RWPE2 (cell line): ENCODE measurements at regions not wholly inside any gene's neighbourhood (a gene's known extent, or its start where the extent isn't known, plus 50 kb on each side); places are given as distances from the start of the nearest gene placed in this dataset.

Experiments used
- ATAC-seq: fragments of 200-7000 bp; cut with Tn5 transposase; 3 replicates; pipeline ENCODE4 v1.9.1; 2021; ENCODE audit warnings: low read depth
- DNase-seq: peaks from one replicate; pipeline ENCODE4 v3.0.0-alpha.2; 2020; ENCODE audit warnings: low spot score
- H3K27ac ChIP-seq: fragments of 450-650 bp; 2 replicates; pipeline ENCODE4 v1.5.1; 2017; ENCODE audit warnings: mild to moderate bottlenecking; ENCODE audit not compliant: poor library complexity, severe bottlenecking
- H3K27me3 ChIP-seq: fragments of 250-450 bp; sonication (Bioruptor Pico); 2 replicates; pipeline ENCODE4 v1.5.1; 2021; ENCODE audit warnings: mild to moderate bottlenecking, moderate library complexity; ENCODE audit not compliant: insufficient read depth, poor library complexity, severe bottlenecking
- H3K36me3 ChIP-seq: fragments of 250-450 bp; sonication (Bioruptor Pico); 2 replicates; pipeline ENCODE4 v1.5.1; 2020; ENCODE audit warnings: low read depth, mild to moderate bottlenecking, moderate library complexity
- H3K4me1 ChIP-seq: fragments of 250-450 bp; sonication (Bioruptor Pico); 2 replicates; pipeline ENCODE4 v1.5.1; 2021; ENCODE audit warnings: mild to moderate bottlenecking, moderate library complexity; ENCODE audit not compliant: insufficient read depth, poor library complexity, severe bottlenecking
- H3K4me3 ChIP-seq: fragments of 250-450 bp; sonication (Bioruptor Pico); 2 replicates; pipeline ENCODE4 v1.5.1; 2021; ENCODE audit warnings: mild to moderate bottlenecking, moderate library complexity; ENCODE audit not compliant: severe bottlenecking
- H3K9me3 ChIP-seq: fragments of 250-450 bp; sonication (Bioruptor Pico); 2 replicates; pipeline ENCODE4 v1.5.1; 2021; ENCODE audit warnings: mild to moderate bottlenecking, moderate library complexity; ENCODE audit not compliant: severe bottlenecking
- TF ChIP-seq, protein P1 (sequence below): fragments of 450-650 bp; IDR thresholded peaks from one replicate; pipeline ENCODE4 v1.5.1; 2017; ENCODE audit warnings: mild to moderate bottlenecking, moderate library complexity; ENCODE audit not compliant: poor library complexity, severe bottlenecking

DNA sequence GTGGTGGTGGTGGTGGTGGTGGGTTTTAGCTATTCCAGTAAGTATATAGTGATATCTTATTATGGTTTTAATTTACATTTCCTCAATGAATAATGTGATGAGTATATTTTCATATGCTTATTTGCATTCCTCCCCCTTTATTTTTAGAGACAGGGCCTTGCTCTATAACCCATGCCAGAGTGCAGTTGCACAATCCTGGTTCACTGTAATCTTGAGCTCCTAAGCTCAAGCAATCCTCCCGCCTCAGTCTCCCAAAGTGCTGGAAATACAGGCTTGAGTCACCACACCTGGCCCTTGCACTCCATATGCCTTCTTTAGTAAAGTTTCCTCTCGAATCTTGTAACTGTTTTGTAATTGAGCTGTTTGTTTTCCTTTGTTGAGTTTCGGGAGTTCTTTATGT, 577.7 kb upstream of the AUTS2 start:
- Histone ChIP-seq H3K4me3 (no peak overlapping the region), H3K27ac (no peak overlapping the region), H3K27me3 (no peaks in the 10 kb centered on the region), H3K4me1 (no peaks in the 10 kb centered on the region), H3K9me3 (no peaks in the 10 kb centered on the region), H3K36me3 (no peaks in the 10 kb centered on the region)
- ATAC-seq: no peak
- DNase-seq: no peak
- TF ChIP-seq, protein P1, sequence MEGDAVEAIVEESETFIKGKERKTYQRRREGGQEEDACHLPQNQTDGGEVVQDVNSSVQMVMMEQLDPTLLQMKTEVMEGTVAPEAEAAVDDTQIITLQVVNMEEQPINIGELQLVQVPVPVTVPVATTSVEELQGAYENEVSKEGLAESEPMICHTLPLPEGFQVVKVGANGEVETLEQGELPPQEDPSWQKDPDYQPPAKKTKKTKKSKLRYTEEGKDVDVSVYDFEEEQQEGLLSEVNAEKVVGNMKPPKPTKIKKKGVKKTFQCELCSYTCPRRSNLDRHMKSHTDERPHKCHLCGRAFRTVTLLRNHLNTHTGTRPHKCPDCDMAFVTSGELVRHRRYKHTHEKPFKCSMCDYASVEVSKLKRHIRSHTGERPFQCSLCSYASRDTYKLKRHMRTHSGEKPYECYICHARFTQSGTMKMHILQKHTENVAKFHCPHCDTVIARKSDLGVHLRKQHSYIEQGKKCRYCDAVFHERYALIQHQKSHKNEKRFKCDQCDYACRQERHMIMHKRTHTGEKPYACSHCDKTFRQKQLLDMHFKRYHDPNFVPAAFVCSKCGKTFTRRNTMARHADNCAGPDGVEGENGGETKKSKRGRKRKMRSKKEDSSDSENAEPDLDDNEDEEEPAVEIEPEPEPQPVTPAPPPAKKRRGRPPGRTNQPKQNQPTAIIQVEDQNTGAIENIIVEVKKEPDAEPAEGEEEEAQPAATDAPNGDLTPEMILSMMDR: no peak

DNA sequence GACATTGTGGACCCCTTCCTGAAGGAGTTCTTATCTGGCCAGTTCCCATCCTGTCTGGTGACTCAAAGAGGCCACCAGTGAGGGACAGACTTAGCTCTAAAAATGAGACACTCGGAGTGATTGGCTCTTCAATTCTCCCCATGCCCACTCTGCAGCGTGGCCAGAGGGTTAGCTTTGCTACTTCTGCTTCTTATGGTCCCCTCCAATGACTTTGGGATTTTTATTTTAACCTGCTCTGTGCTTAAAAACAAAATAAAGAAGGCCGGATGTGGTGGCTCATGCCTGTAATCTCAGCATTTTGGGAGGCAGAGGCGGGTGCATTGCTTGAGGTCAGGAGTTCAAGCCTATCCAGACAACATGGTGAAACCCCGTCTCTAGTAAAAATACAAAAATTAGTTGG, 573.0 kb upstream of the AUTS2 start:
- no peak for ATAC-seq
- Histone ChIP-seq H3K27me3 (no peaks in the 10 kb centered on the region), H3K4me3 (no peak overlapping the region), H3K27ac (no peak overlapping the region), H3K4me1 (no peaks in the 10 kb centered on the region), H3K9me3 (no peaks in the 10 kb centered on the region), H3K36me3 (no peaks in the 10 kb centered on the region)
- TF ChIP-seq, protein P1: no peak
- DNase-seq: no peak

DNA sequence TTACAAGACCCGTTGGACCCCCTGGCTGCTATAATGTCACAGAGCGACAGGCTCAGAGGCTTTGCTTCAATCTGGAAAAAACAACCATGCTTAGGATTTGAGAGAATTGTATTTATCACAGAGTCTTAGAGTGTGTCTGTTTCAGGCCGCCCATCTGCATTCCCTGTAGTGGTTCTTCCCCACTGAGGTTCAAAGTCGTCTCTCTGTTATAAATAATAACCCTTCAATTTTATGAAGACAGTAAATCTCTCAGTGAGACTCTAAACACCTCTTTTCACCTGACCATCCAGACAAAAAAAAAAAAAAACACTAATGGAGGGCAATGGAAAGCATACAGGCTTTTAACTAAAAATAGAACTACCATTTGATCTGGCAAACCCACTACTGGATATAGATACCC, 565.4 kb upstream of the AUTS2 start:
- ATAC-seq (no peak), DNase-seq (no peak)
- Histone ChIP-seq H3K27ac (no peak overlapping the region), H3K9me3 (no peaks in the 10 kb centered on the region), H3K27me3 (no peaks in the 10 kb centered on the region), H3K4me1 (no peaks in the 10 kb centered on the region), H3K4me3 (no peak overlapping the region), H3K36me3 (no peaks in the 10 kb centered on the region)
- TF ChIP-seq, protein P1: no peak

DNA sequence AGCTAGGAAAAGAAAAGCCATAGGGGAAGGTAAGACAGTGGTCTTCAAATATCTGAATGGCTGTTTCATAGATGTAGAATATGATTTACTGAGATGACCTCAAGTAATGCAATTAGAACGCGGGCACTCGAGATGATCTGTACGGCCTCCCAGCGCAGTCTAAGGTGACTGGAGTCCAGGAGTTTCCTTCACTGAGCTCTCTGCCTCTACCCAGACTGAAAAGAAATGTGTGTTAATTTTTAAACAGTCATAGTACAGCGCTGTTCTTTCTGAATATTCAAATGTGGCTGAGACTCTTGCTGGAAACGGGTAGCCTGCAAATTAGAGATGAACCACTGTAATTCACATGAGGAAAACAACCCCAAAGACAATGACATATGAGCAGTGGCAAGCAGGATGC, 562.4 kb upstream of the AUTS2 start:
- Histone ChIP-seq H3K27me3 (no peaks in the 10 kb centered on the region), H3K27ac (no peak overlapping the region), H3K4me3 (no peak overlapping the region), H3K9me3 (no peaks in the 10 kb centered on the region), H3K4me1 (no peaks in the 10 kb centered on the region), H3K36me3 (no peaks in the 10 kb centered on the region)
- TF ChIP-seq, protein P1: no peak
- ATAC-seq: no peak
- DNase-seq: no peak

DNA sequence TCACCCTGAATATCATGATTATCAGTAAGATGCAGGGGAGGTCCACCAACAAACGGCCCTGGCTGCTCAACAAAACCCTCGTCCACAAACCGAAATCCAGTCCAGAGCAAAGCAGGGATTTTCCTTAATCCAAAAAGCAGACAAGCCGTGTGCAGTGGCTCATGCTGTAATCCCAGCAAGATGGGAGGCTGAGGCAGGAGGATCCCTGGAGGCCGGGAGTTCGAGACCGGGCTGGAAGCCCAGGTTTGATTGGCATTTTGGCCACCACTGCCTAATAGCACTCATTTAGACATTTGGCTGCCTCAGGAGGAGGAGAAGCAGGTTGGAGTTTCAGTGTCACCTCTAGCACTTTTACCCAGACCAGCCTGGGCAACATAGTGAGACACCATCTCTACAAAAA, 562.0 kb upstream of the AUTS2 start:
- no peak overlapping the region for H3K4me3 ChIP-seq
- TF ChIP-seq, protein P1: no peak
- H3K36me3 ChIP-seq: no peaks in the 10 kb centered on the region
- no peaks in the 10 kb centered on the region for H3K9me3 ChIP-seq
- ATAC-seq: no peak
- no peaks in the 10 kb centered on the region for H3K27me3 ChIP-seq
- DNase-seq: no peak
- H3K27ac ChIP-seq: no peak overlapping the region
- H3K4me1 ChIP-seq: no peaks in the 10 kb centered on the region
